H1 (cell line): ENCODE measurements at regions not wholly inside any gene's neighbourhood (a gene's known extent, or its start where the extent isn't known, plus 50 kb on each side); places are given as distances from the start of the nearest gene placed in this dataset.
A peak's percentile ranks its signal among the peaks of the same experiment; 100 is the strongest.

Source experiments
- CTCF ChIA-PET: fragments of 300-600 bp; sonication (Branson Sonifier 250); formaldehyde crosslinking; loops from one replicate; lab custom pipeline; 2021; ENCODE audit not compliant: partially characterized antibody; lab: Charles Lee
- POLR2A ChIA-PET: fragments of 300-600 bp; sonication (Branson Sonifier 250); formaldehyde crosslinking; loops from one replicate; lab custom pipeline; 2021; ENCODE audit warnings: inconsistent platforms; ENCODE audit not compliant: partially characterized antibody; lab: Charles Lee
- DNase-seq, 2 experiments: peaks; one replicate each; pipeline versions ENCODE4 v3.0.0 to v3.0.0-alpha.2; 2010 to 2022; ENCODE audit warnings: low spot score in 2 of 2, low read depth in 1 of 2, mixed read lengths in 1 of 2
- FAIRE-seq: peaks from 2 replicates; lab custom pipeline; 2011; peaks lifted over from hg19 to GRCh38; lab: Jason Lieb, UNC
- H2AFZ ChIP-seq: 2 replicates; pipeline ENCODE4 v1.8.1; 2012; ENCODE audit warnings: low read length, inconsistent platforms
- H2AK5ac ChIP-seq: 2 replicates; pipeline ENCODE4 v1.6.1; 2013; ENCODE audit warnings: low read depth, low read length
- H2BK120ac ChIP-seq: replicated peaks from 2 replicates; pipeline ENCODE3; 2013; ENCODE audit warnings: low read depth, low read length, inconsistent platforms
- H2BK12ac ChIP-seq: 2 replicates; pipeline ENCODE4 v1.6.1; 2013; ENCODE audit warnings: low read depth, low read length
- H2BK15ac ChIP-seq: 2 replicates; pipeline ENCODE4 v1.6.1; 2013; ENCODE audit warnings: low read length
- H2BK20ac ChIP-seq: 2 replicates; pipeline ENCODE4 v1.6.1; 2013; ENCODE audit warnings: low read length
- H2BK5ac ChIP-seq: 2 replicates; pipeline ENCODE4 v1.6.1; 2013; ENCODE audit warnings: low read depth, low read length
- H3K14ac ChIP-seq: 2 replicates; pipeline ENCODE4 v1.6.1; 2013; ENCODE audit warnings: inconsistent platforms; ENCODE audit not compliant: insufficient read length
- H3K18ac ChIP-seq: 2 replicates; pipeline ENCODE4 v1.6.1; 2013; ENCODE audit warnings: low read length; ENCODE audit errors: extremely low read depth
- H3K23ac ChIP-seq: 2 replicates; pipeline ENCODE4 v1.6.1; 2013; ENCODE audit warnings: inconsistent platforms; ENCODE audit not compliant: insufficient read length
- H3K23me2 ChIP-seq: 2 replicates; pipeline ENCODE4 v1.6.1; 2013; ENCODE audit warnings: low read depth, low read length
- H3K27ac ChIP-seq: 2 replicates; pipeline ENCODE4 v1.6.1; 2011; ENCODE audit warnings: low read depth, low read length, inconsistent platforms
- H3K27me3 ChIP-seq, 4 experiments: replicated peaks in 1 of 4; 1 replicate in 1 of 4; 2 replicates in 3 of 4; pipeline versions ENCODE4 v1.6.1 to v1.8.1; 2011 to 2013; ENCODE audit warnings: low read length in 3 of 4, mild to moderate bottlenecking in 3 of 4, inconsistent platforms in 2 of 4, mixed read lengths in 2 of 4, moderate library complexity in 1 of 4; ENCODE audit not compliant: control insufficient read depth in 3 of 4, insufficient read depth in 3 of 4; ENCODE audit errors: extremely low read depth in 1 of 4
- H3K36me3 ChIP-seq, 4 experiments: 2 replicates each; pipeline versions ENCODE4 v1.6.1 to v1.8.1; 2011 to 2013; ENCODE audit warnings: mild to moderate bottlenecking in 4 of 4, low read length in 3 of 4, moderate library complexity in 2 of 4, control low read depth in 1 of 4, inconsistent platforms in 1 of 4; ENCODE audit not compliant: insufficient read depth in 4 of 4, control insufficient read depth in 2 of 4
- H3K4ac ChIP-seq: replicated peaks from 2 replicates; pipeline ENCODE3; 2013; ENCODE audit warnings: low read length, low read depth, mixed read lengths, inconsistent platforms; ENCODE audit not compliant: insufficient read length
- H3K4me1 ChIP-seq, 4 experiments: replicated peaks in 1 of 4; 1 replicate in 1 of 4; 2 replicates in 3 of 4; pipeline versions ENCODE4 v1.6.1 to v1.8.1; 2011 to 2013; ENCODE audit warnings: low read length in 3 of 4, inconsistent platforms in 2 of 4, mixed read lengths in 1 of 4; ENCODE audit not compliant: insufficient read depth in 4 of 4, control insufficient read depth in 3 of 4
- H3K4me2 ChIP-seq, 2 experiments: 2 replicates each; pipeline versions ENCODE4 v1.6.1 to v1.8.1; 2011 to 2013; ENCODE audit warnings: low read depth in 2 of 2, low read length in 2 of 2, control low read depth in 1 of 2, inconsistent platforms in 1 of 2, mild to moderate bottlenecking in 1 of 2; ENCODE audit not compliant: insufficient read depth in 1 of 2
- H3K4me3 ChIP-seq, 4 experiments: fragments of 200-600, 300-600 bp in 1 of 4; sonication (generic), shearing (Covaris generic), sonication (Bioruptor Twin) in 1 of 4; 2 replicates each; pipeline versions ENCODE4 v1.5.1 to v1.8.1; 2011 to 2016; ENCODE audit warnings: low read length in 4 of 4, low read depth in 3 of 4, control low read depth in 2 of 4, inconsistent platforms in 2 of 4, mild to moderate bottlenecking in 2 of 4, mixed read lengths in 1 of 4, moderate library complexity in 1 of 4; ENCODE audit not compliant: insufficient read depth in 2 of 4; ENCODE audit errors: extremely low read depth in 1 of 4
- H3K56ac ChIP-seq: replicated peaks from 2 replicates; pipeline ENCODE3; 2013; ENCODE audit warnings: low read depth, mild to moderate bottlenecking, mixed read lengths, low read length, inconsistent platforms; ENCODE audit not compliant: insufficient read length
- H3K79me1 ChIP-seq: 2 replicates; pipeline ENCODE4 v1.6.1; 2013; ENCODE audit warnings: low read depth, low read length, control low read depth
- H3K79me2 ChIP-seq, 2 experiments: 2 replicates each; pipeline versions ENCODE4 v1.6.1 to v1.8.1; 2012 to 2013; ENCODE audit warnings: low read length in 2 of 2, mild to moderate bottlenecking in 2 of 2, inconsistent platforms in 1 of 2; ENCODE audit not compliant: insufficient read depth in 2 of 2, control insufficient read depth in 1 of 2
- H3K9ac ChIP-seq, 4 experiments: replicated peaks in 1 of 4; 1 replicate in 1 of 4; 2 replicates in 3 of 4; pipeline versions ENCODE4 v1.6.1 to v1.8.1; 2011 to 2013; ENCODE audit warnings: low read depth in 3 of 4, low read length in 3 of 4, control low read depth in 2 of 4, mild to moderate bottlenecking in 2 of 4, moderate library complexity in 2 of 4, inconsistent platforms in 1 of 4; ENCODE audit errors: extremely low read depth in 1 of 4
- H3K9me3 ChIP-seq, 2 experiments: 2 replicates each; pipeline versions ENCODE4 v1.6.1 to v1.8.1; 2012 to 2013; ENCODE audit warnings: mild to moderate bottlenecking in 2 of 2, moderate library complexity in 2 of 2, control low read depth in 1 of 2, inconsistent platforms in 1 of 2, low read depth in 1 of 2, low read length in 1 of 2, mixed read lengths in 1 of 2; ENCODE audit not compliant: insufficient read depth in 2 of 2
- H4K20me1 ChIP-seq, 2 experiments: replicated peaks in 1 of 2; 2 replicates each; pipeline versions ENCODE3 to v1.8.1; 2011 to 2013; ENCODE audit warnings: inconsistent platforms in 2 of 2, low read length in 2 of 2, mild to moderate bottlenecking in 1 of 2; ENCODE audit not compliant: insufficient read depth in 2 of 2, control insufficient read depth in 1 of 2
- H4K5ac ChIP-seq: 2 replicates; pipeline ENCODE4 v1.6.1; 2013; ENCODE audit warnings: low read length, low read depth, mixed read lengths, inconsistent platforms; ENCODE audit not compliant: insufficient read length
- H4K8ac ChIP-seq: 2 replicates; pipeline ENCODE4 v1.8.0; 2013; ENCODE audit warnings: mild to moderate bottlenecking, moderate library complexity, low read length, inconsistent platforms; ENCODE audit not compliant: insufficient read depth; ENCODE audit errors: extremely low read depth
- H4K91ac ChIP-seq: replicated peaks from 2 replicates; pipeline ENCODE3; 2013; ENCODE audit warnings: low read length, mixed read lengths, inconsistent platforms; ENCODE audit not compliant: insufficient read length
- BCL11A ChIP-seq, 2 experiments: IDR thresholded peaks; one replicate each; pipeline ENCODE4 v1.6.1; 2011; ENCODE audit warnings: low read depth in 2 of 2, low read length in 2 of 2, mild to moderate bottlenecking in 2 of 2
- EGR1 ChIP-seq: IDR thresholded peaks from 2 replicates; pipeline ENCODE4 v1.6.1; 2011; ENCODE audit warnings: low read depth, low read length, borderline replicate concordance
- RFX5 ChIP-seq: IDR thresholded peaks from 2 replicates; pipeline ENCODE4 v1.6.1; 2011; ENCODE audit warnings: low read depth, low read length, improper control_type of control experiment, borderline replicate concordance
- SAP30 ChIP-seq: fragments of 300-600 bp; sonication (generic); IDR thresholded peaks from 2 replicates; pipeline ENCODE4 v1.7.1; 2012; ENCODE audit warnings: low read length, moderate library complexity, mild to moderate bottlenecking, inconsistent platforms; ENCODE audit not compliant: insufficient read depth, insufficient replicate concordance
- SP2 ChIP-seq: IDR thresholded peaks from 2 replicates; pipeline ENCODE4 v1.6.1; 2012; ENCODE audit warnings: mild to moderate bottlenecking, low read length, inconsistent platforms
- TEAD4 ChIP-seq: IDR thresholded peaks from 2 replicates; pipeline ENCODE4 v1.6.1; 2012; ENCODE audit warnings: low read depth, low read length, inconsistent platforms, mixed read lengths
- ZNF274 ChIP-seq: IDR thresholded peaks from 2 replicates; pipeline ENCODE4 v1.7.0; 2012; ENCODE audit warnings: low read length, borderline replicate concordance; ENCODE audit errors: extremely low read depth
- WGBS, 2 experiments: shearing (Covaris generic) in 1 of 2; methylation state at CpG; one replicate each; pipeline versions ENCODE4 v1.1.6 to v1.1.7; 2013 to 2015; ENCODE audit warnings: low lambda C conversion rate in 2 of 2, mixed read lengths in 2 of 2, inconsistent platforms in 1 of 2, low coverage in 1 of 2, missing lambda C conversion rate in 1 of 2; ENCODE audit not compliant: insufficient replicate concordance in 2 of 2, insufficient coverage in 1 of 2, insufficient read length in 1 of 2; ENCODE audit errors: extremely low coverage in 1 of 2, missing lambda C conversion rate in 1 of 2; 5-methylcytosine and 5-hydroxymethylcytosine counted together
- TF ChIP-seq, protein P1 (sequence below): IDR thresholded peaks from 2 replicates; pipeline ENCODE4 v1.6.1; 2011; ENCODE audit warnings: low read length, improper control_type of control experiment
- TF ChIP-seq, protein P2 (sequence below), 3 experiments: IDR thresholded peaks; 1 replicate in 2 of 3; 2 replicates in 1 of 3; pipeline versions ENCODE4 v1.5.1 to v1.6.1; 2011; ENCODE audit warnings: low read length in 3 of 3, mild to moderate bottlenecking in 3 of 3, inconsistent platforms in 2 of 3, low read depth in 1 of 3, moderate library complexity in 1 of 3; ENCODE audit not compliant: insufficient read depth in 1 of 3; ENCODE audit errors: control extremely low read depth in 1 of 3

DNA sequence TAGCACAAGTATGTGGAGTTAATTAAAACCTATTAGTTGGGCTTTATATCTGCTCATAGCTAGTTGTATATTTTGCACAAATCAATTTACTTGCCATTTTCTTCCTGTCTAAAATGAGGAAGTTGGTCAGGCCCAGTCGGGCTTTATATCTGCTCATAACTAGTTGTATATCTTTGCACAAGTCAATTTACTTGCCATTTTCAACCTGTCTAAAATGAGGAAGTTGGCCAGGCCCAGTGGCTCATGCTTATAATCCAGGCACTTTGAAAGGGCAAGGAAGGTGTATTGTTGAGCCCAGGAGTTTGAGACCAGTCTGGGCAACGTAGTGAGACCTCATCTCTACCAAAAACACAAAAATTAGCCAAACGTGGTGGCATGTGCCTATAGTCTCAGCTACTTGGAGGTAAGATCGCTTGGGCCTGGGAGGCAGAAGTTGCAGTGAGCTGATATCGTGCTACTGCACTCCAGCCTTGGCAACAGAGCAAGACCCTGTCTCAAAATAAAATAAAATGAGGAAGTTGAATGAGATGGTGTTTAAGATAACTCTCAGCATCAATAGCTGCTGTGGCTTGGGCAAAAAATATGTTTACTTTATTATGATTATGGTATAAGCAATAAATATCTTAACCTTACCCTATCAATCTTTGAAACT, 1558.6 kb upstream of the RAG2 start:
- Histone ChIP-seq H4K20me1 (no peaks in the 10 kb centered on the region), H3K4me3 (no peak overlapping the region), H3K9me3 (no peaks in the 10 kb centered on the region), H2BK12ac (no peak overlapping the region), H2BK5ac (no peak overlapping the region; the same call in 1 of the 2 replicates), H2BK20ac (no peak overlapping the region), H4K8ac (no peak overlapping the region), H3K9ac (no peak overlapping the region), H3K23ac (no peak overlapping the region), H3K79me2 (no peaks in the 10 kb centered on the region), H2BK15ac (no peak overlapping the region; the same call in 1 of the 2 replicates), H2BK120ac (no peak overlapping the region), H3K14ac (no peak overlapping the region), H3K18ac (0 out of 2 replicates have a peak overlapping the region, but pooled peaks have one; percentile 6), H3K79me1 (no peaks in the 10 kb centered on the region), H3K4ac (no peak overlapping the region), H4K5ac (no peak overlapping the region), H3K27me3 (no peaks in the 10 kb centered on the region), H3K36me3 (no peaks in the 10 kb centered on the region), H2AFZ (peak overlapping the region; percentile 41; the same call in 1 of the 2 replicates), H3K56ac (no peak overlapping the region), H3K23me2 (peaks cover 1% of the 10 kb centered on the region; the same call in 1 of the 2 replicates), H3K4me1 (peaks cover 0 to 11% (median 0%) of the 10 kb centered on the region in 4 experiments; a peak in 2 of 7 replicates), H3K4me2 (no peak overlapping the region), H3K27ac (no peak overlapping the region), H2AK5ac (no peak overlapping the region), H4K91ac (no peak overlapping the region)
- POLR2A ChIA-PET, result no interaction called here
- FAIRE-seq, result no peak
- 96% methylated on average over 5 of the region's 5 CpGs; no CpG with 5 or more reads in 1 of the 2 experiments for WGBS, 2 experiments
- CTCF ChIA-PET, result no interaction called here
- DNase-seq, result no peak
- no peak for TF ChIP-seq ZNF274
- TF ChIP-seq, protein P1, sequence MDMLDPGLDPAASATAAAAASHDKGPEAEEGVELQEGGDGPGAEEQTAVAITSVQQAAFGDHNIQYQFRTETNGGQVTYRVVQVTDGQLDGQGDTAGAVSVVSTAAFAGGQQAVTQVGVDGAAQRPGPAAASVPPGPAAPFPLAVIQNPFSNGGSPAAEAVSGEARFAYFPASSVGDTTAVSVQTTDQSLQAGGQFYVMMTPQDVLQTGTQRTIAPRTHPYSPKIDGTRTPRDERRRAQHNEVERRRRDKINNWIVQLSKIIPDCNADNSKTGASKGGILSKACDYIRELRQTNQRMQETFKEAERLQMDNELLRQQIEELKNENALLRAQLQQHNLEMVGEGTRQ, result no peak
- TF ChIP-seq BCL11A (IDR thresholded peaks at IDR 0.05; ENCODE audit: low read depth in 2 of 2, low read length in 2 of 2), result no peak
- no peak for TF ChIP-seq SP2
- TF ChIP-seq SAP30, result no peak
- no peak for TF ChIP-seq RFX5
- no peak for TF ChIP-seq TEAD4
- TF ChIP-seq, protein P2, sequence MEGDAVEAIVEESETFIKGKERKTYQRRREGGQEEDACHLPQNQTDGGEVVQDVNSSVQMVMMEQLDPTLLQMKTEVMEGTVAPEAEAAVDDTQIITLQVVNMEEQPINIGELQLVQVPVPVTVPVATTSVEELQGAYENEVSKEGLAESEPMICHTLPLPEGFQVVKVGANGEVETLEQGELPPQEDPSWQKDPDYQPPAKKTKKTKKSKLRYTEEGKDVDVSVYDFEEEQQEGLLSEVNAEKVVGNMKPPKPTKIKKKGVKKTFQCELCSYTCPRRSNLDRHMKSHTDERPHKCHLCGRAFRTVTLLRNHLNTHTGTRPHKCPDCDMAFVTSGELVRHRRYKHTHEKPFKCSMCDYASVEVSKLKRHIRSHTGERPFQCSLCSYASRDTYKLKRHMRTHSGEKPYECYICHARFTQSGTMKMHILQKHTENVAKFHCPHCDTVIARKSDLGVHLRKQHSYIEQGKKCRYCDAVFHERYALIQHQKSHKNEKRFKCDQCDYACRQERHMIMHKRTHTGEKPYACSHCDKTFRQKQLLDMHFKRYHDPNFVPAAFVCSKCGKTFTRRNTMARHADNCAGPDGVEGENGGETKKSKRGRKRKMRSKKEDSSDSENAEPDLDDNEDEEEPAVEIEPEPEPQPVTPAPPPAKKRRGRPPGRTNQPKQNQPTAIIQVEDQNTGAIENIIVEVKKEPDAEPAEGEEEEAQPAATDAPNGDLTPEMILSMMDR (IDR thresholded peaks at IDR 0.05; ENCODE audit: control extremely low read depth in 1 of 3, insufficient read depth in 1 of 3, low read depth in 1 of 3, low read length in 3 of 3), result no peak
- TF ChIP-seq EGR1, result no peak
